ENCODE measurements at regions not wholly inside any gene's neighbourhood (a gene's known extent, or its start where the extent isn't known, plus 50 kb on each side); places are given as distances from the start of the nearest gene placed in this dataset.
A peak's percentile ranks its signal among the peaks of the same experiment; 100 is the strongest.

DNA sequence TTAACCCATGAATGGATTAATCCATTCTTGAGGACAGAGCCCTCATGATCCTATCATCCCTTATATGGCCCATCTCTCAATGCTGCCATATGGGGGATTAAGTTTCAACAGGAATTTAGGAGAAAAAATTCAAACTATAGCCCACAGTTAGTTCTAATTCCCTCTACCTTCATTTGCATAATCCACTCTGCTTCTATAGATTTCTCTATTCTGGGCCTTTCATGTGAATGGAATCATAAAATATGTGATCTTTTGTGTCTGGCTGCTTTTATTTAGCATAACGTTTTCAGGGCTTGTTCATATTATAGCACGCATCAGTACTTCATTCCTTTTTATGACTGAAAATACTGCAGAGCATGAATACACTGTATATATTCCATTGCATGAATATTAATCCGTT, 55.4 kb downstream of the CTSL start:
- DNase-seq (ENCODE audit: low spot score): no peak

DNA sequence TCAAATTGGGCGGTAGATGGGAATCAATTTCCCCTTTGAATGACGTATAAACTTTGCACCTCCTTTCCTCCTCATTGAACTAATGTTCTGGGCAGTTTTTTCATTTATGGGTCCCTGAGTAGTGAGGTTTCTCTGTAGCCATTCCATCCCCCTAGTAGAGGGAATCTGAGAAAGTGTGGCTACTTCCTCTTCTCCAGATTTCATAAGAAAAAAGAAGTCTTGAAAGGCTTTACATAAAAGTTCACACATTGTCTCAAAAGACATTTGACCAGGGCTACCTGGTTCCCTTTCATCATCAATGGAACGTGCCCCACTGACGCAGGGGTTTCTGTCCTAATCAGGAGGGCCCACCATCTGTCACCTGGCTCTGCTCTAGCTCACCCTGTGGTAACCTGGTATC, 57.3 kb downstream of the CTSL start:
- DNase-seq (ENCODE audit: low spot score): no peak

DNA sequence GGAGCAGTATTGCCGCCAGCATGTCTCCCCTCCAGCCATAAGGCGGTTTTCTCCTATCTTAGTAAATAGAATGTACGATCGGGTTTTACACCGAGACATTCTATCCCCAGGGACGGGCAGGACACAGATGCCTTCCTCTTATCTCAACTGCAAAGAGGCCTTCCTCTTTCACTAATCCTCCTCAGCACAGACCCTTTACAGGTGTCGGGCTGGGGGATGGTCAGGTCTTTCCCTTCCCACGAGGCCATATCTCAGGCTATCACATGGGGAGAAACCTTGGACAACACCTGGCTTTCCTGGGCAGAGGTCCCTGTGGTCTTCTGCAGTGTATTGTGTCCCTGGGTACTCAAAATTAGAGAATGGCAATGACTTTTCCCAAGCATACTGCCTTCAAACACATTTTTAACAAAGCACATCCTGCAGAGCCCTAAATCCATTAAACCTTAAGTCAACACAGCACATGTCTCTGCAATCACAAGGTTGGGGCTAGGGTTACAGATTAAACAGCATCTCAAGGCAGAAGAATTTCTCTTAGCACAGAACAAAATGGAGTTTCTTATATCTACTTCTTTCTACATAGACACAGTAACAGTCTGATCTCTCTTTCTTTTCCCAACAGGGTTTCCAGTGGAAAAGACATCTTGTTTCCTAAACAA, 59.5 kb downstream of the CTSL start:
- peak; percentile 13 for DNase-seq (ENCODE audit: low spot score)

DNA sequence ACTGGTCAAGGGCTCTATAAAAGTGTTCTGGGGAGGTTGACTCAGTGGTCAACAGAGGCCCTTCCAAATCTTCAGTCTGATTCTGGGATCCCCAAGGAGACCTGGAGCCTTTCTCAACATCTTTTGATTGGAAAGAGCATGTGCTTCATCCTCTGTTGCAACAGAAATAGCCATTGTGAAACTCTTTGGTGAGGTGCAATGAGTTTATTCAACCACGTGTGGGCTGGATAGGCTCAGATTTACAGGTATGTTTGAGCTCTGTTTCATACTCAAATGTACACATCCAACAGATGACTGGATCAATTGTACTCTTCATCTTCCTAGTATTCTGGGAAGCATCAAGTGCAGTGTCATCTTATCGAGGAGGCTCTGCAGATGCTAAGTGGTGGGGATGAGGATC, 60.5 kb downstream of the CTSL start:
- no peak for DNase-seq (ENCODE audit: low spot score)

DNA sequence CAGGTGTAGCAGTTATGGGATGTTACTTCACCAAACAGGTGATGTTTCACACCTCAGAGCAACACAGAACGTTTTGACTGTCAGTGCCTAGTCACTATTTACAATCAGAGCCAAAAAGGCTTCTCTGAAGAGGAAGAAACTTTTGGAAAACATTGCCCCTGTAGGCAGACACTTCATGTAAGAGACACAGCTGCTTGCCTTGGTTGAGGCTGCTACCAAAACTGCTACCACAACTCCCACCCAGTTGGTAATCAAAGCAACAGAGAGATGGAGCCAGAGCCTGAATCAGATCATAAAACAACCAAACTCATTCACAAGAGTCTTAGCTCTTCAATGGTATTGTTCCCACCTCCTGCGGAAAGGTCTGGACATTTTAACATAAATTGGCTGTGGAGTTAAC, 61.0 kb downstream of the CTSL start:
- DNase-seq (ENCODE audit: low spot score): no peak

DNA sequence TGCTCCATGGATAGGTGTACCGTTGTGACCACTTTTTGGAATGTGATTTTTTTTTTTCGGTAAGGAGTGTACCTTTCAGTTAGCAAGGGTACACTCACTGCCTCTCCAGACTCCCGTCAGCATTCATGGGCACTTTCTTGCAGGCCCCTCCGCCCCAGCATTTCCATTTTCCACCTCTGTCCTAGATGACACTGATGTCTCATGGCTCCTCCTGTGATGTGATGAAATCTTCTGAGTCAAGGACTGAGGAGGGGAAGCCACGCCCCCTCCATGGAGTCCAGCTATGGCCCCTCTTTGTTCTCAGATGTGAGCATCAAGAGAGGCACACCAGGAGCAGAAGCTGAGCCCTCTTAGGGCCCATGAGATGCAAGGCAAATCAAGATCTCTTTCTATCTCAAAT, 61.8 kb downstream of the CTSL start:
- DNase-seq (ENCODE audit: low spot score): no peak

DNA sequence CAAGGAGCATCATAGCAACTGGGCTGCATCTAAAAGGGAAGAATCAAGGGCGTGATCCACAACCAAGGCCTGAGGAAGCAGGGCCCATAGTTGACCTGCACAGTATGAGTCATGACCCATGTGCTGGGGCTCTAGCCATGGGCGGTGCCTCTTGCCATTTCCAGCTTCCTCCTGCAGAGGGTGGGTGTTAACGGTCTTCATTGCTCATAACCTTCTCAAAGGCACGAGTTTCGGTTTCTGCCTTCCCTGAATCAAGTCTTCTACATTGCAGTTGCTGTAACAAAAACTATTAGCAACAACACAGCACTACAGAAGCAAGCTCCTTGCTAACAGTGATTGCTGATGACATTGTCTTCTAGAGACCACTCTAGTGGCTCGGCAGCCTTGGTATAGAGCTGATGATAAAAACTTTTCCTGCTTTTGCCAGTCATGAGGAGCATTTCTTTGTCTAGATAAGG, 66.9 kb downstream of the CTSL start:
- no peak for DNase-seq (ENCODE audit: low spot score)

DNA sequence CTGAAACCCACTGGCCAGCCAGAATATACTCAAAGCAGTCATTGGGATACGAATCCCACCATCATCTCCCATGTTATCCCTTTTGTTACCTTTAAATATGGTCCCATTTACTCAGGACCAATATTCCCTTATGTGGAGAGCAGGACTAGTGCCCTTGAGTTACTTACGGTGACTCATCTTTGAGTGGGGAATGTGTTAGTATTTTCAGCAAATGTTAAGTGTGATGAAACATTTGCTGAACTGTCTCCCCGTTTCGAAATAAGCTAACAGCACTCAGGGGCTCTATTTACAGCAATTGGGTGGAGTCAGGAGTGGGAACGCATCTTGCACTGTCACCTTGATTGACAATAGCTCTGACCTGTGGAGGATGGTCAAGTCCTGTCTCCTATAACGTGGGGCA, 67.4 kb downstream of the CTSL start:
- no peak for DNase-seq (ENCODE audit: low spot score)

DNA sequence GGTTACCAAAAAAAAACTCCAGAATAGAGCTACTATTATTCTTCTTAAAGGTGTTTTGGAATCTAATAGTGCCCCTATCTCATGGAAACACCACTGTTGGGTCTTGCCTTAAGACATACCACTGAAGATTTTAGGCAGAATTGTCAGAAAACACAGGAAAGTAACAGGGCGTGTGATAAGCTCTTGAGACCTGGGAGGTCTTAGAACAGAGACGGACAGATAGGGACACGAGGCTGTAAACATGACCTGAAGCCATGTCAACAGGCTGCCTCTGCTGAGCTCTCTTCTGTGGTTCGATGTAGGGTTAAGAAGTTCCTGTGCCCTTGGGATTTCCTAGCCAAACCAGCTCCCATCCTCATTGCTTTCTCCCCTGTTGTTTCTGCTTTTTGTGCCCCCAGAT, 69.3 kb downstream of the CTSL start:
- DNase-seq (ENCODE audit: low spot score): no peak

DNA sequence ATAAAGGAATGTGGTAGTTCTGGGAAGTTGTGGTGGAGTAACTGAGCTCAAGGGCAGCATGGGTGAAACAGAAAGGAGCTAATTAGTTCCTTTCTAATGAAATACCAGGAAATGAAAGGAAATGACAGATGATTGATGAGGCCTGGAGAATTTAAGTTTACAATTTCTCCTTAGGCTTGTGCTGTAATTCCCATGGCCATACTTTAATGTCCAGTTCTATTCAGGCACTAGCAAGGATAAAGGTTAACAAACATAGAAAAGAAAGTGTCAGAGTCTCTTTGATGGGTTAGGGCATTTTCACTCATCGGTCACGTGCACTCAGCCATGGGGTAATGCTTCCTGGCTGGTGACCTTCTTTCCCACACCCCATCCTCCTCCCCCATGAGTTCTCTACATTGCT, 70.3 kb downstream of the CTSL start:
- no peak for DNase-seq (ENCODE audit: low spot score)

DNA sequence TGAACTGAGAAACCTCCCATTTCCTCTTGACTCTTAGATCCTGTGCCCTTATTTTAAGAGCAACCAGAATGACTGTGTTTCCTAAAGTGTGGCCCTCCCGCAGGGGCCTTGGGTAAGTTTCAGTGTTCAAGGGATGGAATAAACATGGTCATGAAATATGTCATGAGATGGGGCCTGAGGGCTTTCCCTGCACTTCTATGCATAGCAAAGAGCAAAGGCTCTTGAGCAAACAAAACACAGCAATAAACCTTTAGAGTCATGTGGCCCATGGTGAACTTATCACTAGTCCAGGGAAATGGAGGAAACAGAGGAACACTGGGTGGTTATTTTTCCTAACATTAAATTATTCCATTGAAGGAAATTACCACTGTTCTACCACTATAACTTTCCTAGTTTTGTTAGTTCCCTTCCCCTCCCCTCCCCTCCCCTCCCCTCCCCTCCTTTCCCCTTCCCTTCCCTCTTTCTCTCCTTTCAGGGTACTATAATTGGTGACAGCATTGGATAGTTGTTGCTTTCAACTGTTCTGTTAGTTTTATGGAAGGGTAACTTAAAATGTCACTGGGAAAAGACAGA, 72.4 kb downstream of the CTSL start:
- DNase-seq (ENCODE audit: low spot score): no peak

DNA sequence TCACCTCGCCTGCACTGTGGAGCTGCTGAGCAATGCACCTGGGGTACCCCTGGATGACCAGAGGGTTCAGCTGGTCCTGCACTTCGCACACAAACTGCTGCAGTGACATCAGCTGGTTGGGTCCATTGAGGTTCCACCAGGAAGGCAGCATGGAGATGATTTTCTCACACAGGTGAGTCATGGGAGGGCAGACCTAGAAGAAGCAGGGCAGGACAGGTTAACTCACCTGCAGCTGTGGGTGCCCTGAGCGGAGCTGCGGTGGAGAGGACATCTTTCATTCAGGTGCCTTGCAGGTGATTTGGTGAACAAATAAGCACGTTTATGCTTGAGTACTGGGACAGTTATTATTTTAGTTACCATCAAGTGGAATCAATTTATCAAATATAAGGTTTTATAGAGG, 73.6 kb downstream of the CTSL start:
- no peak for DNase-seq (ENCODE audit: low spot score)

DNA sequence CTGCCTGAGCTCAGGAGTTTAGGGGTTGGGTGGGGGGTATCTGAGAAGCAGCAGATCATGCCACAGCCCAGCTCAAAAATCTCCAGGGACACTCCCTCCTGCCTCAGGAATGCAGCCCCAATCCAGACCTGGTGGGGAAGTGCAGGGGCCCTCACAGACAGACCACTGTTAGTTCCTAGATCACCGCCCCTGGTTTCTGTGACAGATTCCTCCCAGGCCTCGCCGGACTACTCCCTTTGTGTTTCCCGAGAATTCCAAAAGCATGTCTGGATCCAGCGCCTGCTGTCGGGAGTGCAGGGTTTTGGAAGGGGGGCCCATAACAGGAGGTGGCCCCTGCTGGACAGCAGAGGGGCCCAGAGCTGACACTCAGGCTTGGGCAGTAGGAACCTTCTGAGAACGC, 74.5 kb downstream of the CTSL start:
- no peak for DNase-seq (ENCODE audit: low spot score)

DNA sequence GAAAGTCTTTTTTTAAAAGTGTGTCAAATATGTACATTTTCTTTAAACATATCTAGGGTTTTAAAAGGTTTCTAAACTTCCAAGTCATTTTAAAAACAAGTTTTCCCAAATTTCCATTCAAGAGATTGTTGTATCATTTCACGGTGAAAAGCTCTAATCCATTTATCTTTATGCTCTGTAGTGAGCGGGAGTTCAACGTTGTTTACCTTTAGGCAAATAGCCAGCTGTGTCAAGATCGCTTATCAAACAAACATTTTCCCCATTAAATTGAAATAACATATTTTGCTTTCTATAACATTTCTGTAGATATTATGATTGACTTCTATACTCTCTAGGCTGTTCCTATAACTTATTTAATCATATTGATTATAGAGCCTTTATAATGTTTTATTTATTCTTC, 75.1 kb downstream of the CTSL start:
- DNase-seq (ENCODE audit: low spot score): no peak

DNA sequence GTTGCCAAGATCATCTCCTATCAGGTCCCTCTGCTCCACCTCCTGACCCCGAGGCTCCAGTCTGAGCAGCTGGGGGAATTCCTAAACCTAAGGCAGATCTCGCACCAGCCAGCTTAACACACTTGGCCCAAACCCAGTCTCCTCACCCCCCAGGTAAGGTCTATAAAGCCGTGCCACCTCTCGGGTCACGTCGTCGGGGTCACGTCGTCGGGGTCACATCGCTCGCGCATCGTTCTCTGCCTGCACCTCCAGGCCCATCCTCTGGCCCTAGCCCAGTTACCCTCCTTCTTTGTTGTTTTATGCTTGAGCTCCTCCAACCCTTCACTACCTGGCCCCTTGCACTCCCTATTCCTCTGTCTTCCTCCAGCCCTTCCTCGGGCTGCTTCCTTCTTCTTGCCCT, 77.2 kb downstream of the CTSL start:
- no peak for DNase-seq (ENCODE audit: low spot score)

DNA sequence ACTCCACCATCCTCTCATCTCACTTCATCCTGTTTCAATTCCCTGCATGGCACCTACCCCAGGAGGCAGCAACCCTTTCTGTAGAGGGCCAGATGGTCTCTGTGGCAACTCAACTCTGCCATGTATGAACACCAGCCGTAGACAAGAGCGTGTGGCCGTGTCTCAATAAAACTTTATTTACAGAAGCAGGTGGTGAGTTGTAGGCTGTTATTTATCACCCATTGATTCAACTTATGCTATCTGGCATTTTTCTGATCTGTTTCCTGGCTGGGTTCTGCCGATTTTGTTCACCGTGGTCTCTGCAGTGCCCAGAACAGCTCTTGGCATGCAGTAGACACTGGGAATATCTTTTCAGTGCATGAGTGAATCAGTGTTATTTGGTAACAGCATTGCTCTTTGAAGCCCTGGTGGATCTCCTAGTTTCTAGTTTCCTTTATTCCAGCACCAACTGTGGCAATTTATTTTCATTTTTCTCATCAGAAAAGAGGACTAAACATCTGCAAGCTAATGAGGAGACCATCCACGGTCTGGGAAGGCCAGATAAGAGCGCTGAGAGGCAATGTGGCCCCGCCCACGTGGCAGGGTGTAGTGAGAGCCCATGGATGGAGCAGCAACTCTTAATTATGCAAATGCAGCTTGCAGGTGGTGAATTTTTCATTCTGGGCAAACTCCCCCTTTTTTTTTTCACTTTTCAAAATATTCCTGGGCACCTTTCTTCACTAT, 77.9 kb downstream of the CTSL start:
- no peak for DNase-seq (ENCODE audit: low spot score)

DNA sequence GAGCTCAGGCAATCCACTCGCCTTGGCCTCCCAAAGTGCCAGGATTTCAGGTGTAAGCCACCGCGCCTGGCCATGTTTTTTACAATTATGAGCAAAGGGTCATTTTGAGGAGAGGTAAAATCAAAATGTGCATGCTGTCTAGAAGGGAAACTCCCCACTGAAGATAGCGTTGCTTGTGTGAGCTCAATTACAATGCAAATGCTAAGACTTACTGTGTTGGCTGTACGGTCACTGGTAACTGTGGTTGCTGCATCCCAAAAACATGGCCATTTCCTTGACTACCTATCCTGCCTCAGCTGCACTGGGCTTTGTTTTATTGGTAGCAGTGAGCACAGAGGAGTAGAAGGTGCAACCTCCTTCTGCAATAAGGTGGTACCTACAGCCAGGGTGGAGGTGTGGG, 77.4 kb upstream of the SPATA31E1 start:
- no peak for DNase-seq (ENCODE audit: low spot score)

DNA sequence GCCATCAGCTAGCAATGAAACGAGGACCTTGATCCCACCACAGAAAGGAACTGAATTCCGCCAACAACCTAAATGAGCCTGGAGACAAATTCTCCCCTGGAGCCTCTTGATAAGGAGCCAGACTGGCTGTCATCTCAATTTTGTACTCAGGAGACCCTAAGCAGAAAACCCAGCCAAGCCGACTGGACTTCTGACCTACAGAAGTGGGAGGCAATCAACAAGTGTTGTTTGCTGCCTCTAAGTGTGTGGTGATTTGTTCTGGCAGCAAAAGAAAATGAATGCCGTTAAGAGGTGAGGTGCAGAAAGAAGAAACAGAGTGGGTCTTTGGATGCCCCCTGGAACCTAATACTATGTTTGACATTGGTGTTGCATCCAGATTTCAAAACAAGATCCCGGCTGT, 72.7 kb upstream of the SPATA31E1 start:
- no peak for DNase-seq (ENCODE audit: low spot score)

DNA sequence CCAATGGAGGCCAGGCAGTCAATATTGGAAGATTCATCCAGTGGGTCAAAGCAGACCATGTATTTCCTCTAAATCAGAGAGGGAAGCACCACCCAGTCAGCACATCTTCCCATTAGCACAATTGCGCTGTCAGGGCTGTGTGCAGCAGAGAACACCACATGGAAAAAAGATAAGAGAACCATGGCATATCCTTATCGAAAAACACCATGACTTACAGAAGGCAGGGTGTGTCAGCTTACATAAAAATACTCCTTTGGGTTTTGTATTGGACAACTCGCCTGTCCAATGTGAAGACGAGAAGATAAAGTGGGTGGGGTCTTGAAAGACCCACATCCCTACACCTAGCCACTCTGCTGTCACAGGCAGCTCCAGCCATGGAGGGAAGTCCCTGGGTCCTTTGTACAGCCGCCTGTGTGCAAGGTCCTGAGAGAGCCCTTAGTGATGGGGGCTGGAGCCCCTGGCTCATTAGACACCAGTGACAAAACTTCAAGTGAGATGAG, 71.9 kb upstream of the SPATA31E1 start:
- DNase-seq (ENCODE audit: low spot score): no peak

DNA sequence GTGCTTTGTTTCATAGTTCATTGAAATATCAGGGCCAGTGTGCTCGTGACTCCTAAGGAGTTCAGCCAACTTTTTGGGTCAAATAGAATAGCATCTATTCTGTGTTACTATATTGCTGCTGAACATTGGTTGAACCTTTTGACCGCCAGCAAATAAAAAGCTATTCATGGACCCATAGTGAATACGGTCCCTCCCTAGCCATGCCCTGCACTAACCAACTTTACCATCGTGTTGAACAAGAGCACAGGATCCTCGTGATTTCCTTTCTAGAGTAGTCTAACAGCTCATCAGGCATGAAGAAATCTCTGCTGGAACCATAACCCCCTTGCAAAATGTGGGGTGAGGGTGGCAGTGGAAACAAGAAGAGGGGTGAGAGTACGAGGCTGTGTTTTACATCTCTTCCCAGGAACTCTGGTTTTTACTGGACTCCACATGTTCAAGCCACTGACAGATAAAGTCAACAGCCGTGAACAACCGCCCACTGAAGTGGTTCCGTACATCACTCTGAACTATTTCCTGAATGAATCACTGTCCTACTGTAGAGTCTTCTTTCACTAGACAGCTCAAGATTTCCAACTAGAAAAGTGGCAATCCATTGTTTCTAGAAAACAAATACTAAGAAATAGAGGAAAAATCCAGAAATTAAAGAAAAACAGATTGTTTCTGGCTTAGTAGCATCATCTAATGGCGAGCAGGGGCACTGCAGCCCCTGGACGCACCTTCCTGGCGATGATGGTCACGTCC, 70.1 kb upstream of the SPATA31E1 start:
- DNase-seq (ENCODE audit: low spot score): no peak

DNA sequence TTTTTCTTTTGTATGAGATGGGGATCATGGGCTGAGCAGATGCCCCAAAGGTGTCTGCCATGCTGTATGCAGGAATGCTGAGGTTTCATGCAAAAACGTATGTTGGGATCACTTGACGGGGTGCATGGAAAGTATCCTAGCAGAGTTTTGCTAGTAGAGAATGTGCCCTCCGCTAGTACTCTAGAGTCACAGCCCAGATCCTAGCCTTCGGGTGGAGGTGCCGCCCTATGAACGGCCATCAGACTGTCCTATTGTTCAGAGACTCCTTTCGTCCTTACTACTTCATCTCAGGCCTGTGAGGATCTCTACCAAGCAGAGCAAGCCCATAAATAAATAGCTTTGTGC, 69.6 kb upstream of the SPATA31E1 start:
- DNase-seq (ENCODE audit: low spot score): no peak

DNA sequence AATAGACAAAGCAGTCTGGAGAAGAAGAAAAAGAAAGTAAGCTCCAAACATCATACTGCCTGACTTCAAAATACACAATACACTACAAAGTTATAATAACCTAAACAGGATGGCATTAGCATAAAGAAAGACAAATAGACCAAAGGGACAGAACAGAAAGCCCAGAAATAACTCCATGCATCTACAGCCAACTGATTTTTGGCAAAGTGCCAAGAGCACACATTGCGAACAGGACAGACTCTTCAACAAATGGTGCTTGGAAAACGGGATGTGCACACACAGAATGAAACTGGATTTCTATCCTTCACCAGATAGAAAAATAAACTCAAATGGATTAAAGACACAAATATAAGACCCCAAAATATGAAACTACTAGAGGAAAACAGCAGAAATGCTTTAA, 66.6 kb upstream of the SPATA31E1 start:
- no peak for DNase-seq (ENCODE audit: low spot score)

DNA sequence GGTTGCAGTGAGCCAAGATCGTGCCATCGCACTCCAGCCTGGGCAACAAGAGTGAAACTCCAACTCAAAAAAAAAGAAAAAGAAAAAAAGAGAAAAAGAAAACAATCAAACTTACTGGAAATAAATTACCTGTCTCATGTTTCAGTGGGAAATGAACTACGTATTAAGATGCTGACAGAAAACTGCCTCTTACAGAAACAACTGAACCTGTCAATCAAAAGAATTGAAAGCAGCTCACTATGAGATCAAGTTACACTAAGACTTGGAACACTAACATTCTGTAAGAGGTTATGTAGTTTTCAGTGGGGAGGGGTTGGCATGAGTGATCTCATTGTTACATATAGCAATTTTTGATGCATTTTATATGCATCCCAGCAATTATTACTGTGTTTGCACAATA, 64.4 kb upstream of the SPATA31E1 start:
- DNase-seq (ENCODE audit: low spot score): no peak

All from SK-N-DZ (cell line).